IPS DF 19.7 (cell line): ENCODE measurements at regions not wholly inside any gene's neighbourhood (a gene's known extent, or its start where the extent isn't known, plus 50 kb on each side); places are given as distances from the start of the nearest gene placed in this dataset.
"Not testable (repeated sequence)": the region's sequence is repeated elsewhere in the genome, so short reads cannot be mapped to it uniquely, and the experiment has no call there.

Experiments used
- DNase-seq: peaks from one replicate; pipeline ENCODE4 v3.0.0-alpha.2; 2013; ENCODE audit warnings: low read depth, low spot score

GRCh38 chr12:114501474-114501807 lies 95.5 kb upstream of the TBX5 start:
- no peak for DNase-seq

DNA sequence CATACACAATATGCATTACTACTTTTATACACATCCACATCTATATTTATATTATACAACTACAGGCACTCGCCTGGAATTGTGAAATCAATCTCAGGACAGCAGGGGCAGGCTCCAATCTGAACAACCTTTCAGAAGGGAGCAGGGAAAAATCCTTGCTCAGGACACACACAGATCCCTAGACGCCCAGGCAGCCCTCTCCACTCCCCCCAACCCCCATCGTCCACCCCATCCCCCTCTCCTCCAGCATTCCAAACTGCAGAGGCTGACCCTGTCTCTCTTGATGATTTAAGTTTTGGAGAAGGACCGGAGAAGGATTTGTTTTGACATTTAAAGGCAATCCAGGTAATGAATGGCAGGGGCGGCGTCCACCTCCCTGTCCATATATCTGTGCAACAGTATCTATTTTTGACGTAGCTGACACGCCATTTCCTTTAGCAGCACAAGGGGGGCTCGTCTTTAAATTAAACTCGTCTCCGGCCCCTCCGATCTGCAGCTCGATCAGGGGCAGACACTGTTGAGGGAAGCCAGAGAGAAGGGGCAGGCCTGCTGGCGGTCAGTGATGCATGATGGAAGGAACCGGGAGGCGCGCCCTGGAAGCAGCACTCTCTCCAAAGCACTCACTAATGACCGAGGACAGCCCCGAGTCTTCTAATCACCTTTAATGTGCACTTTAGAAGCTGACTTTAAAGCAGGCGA lies 95.0 kb upstream of the TBX5 start:
- no peak for DNase-seq

- no peak for DNase-seq
These were observed 94.2 kb upstream of the TBX5 start for GRCh38 chr12:114500131-114500530.

GRCh38 chr12:114499338-114499737 lies 93.4 kb upstream of the TBX5 start:
- no peak for DNase-seq

- DNase-seq = no peak
These were observed 86.0 kb upstream of the TBX5 start for GRCh38 chr12:114491916-114492315.

- not testable (repeated sequence) for DNase-seq
These were observed 79.0 kb upstream of the TBX5 start for GRCh38 chr12:114484822-114485459.

- DNase-seq = no peak
These were observed 78.1 kb upstream of the TBX5 start for GRCh38 chr12:114483996-114484395.

- no peak for DNase-seq
These were observed 75.2 kb upstream of the TBX5 start for GRCh38 chr12:114481200-114481535.

DNA sequence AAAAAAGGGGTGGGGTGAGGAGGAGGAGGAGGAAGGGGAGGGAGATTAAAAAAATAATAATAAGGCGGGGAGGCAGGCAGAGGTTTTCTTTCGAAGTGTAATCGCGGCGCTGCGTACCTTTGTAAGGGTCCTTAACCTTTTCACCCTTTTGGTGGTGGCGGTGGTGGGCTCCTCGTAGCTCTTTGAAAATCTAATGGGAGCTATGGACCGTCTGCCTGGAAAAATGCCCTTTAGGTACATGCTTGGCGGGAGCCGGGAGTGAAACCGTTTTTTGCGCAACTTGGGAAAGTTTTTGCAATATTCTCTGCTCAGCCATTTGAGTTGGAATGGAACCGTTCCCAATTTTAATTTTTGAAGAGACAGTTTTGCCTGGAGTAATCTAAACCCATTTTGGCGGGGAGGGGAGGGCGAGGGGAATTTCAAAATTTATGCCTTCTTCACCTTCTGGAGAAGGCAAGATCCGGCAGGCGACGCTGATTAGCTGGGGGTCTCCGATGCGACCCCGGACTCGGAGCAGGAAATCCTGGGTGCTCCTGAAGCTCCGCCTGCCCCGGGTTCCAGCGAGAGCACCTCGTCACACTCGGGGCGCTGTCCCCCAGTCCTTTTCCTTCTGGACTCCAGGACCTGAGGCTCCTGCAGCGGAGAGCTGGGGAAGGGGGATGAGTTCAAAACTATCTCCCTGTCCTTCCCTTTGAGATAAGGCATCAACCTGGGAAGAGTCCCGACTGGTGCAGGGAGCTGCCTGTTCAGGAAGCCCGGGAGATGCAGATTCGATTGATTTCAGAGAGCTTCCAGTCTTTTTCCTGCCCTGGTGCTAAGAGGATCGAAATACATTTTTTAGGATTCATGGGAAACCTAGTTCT lies 74.6 kb upstream of the TBX5 start:
- no peak for DNase-seq

- DNase-seq = no peak
These were observed 73.9 kb upstream of the TBX5 start for GRCh38 chr12:114479831-114480230.

- DNase-seq = no peak
These were observed 72.9 kb upstream of the TBX5 start for GRCh38 chr12:114478865-114479264.

DNA sequence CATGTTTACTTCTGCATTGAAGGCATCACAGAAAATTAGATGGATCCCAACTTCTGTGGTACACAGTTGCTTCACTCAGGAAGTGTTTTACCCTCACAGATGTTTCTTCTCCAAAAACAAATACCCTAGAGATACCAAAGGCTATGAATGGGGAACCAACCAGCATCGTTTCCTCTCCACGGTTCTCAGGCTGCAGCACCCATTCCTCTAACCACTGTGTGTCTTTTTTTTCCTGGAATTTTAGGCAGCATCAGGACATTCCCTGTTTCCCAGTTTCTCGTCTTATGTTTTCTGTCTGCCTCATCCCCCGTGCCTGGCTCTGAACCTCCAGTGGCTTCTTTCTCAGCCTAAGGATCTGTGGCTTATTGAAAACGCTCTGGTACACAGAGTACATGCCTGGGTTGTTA lies 72.0 kb upstream of the TBX5 start:
- no peak for DNase-seq

- no peak for DNase-seq
These were observed 70.2 kb upstream of the TBX5 start for GRCh38 chr12:114476159-114476558.

GRCh38 chr12:114473717-114474116 lies 67.8 kb upstream of the TBX5 start:
- DNase-seq = no peak

- DNase-seq = no peak
These were observed 67.1 kb upstream of the TBX5 start for GRCh38 chr12:114473018-114473417.

DNA sequence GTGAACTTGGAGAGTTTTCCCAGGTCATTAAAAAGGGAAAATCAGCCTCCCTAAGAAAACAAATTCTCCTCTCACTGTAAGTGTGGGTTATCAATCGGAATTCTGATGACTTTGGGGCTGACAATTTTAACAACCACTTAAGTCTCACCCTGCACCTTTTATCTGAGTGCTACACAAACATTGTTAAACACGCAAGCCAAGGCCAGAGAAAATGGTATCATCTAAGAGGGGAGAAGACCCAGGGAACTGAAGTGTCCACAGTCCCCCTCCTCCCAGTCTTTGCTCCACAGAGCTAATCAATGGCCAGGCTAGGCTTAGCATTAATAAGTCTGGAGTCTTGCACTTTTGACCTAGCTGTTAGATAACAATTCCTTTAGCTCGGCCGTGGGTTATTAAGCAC lies 51.7 kb upstream of the TBX5 start:
- no peak for DNase-seq
